VCaP (cell line): ENCODE measurements at regions not wholly inside any gene's neighbourhood (a gene's known extent, or its start where the extent isn't known, plus 50 kb on each side); places are given as distances from the start of the nearest gene placed in this dataset.

Experiments
- H3K27ac ChIP-seq: fragments of 450-650 bp; 2 replicates; pipeline ENCODE4 v1.5.1; 2017
- TF ChIP-seq, protein P1 (sequence below): fragments of 450-650 bp; conservative IDR thresholded peaks from 2 replicates; pipeline ENCODE4 v1.5.1; 2017; ENCODE audit warnings: mild to moderate bottlenecking, moderate library complexity

DNA sequence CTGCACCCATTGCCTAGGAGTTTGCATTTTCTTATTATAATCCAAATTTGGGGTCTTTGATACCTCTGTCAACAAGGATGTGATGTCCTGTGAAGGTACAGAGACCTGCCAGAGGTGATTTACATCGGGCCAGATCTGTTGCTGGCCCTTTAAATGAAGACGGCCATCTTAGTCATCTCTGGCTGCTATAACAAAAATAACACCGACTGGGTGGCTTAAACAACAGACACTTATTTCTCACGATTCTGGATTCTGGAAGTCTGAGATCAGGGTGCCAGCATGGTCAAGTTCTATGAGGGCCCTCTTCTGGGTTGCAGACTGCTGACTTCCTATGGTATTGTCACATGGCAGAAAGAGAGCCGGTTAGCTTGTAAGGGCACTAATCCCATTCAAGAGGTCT is 75.7 kb downstream of the F11 start:
- no peak overlapping the region for H3K27ac ChIP-seq
- TF ChIP-seq, protein P1, sequence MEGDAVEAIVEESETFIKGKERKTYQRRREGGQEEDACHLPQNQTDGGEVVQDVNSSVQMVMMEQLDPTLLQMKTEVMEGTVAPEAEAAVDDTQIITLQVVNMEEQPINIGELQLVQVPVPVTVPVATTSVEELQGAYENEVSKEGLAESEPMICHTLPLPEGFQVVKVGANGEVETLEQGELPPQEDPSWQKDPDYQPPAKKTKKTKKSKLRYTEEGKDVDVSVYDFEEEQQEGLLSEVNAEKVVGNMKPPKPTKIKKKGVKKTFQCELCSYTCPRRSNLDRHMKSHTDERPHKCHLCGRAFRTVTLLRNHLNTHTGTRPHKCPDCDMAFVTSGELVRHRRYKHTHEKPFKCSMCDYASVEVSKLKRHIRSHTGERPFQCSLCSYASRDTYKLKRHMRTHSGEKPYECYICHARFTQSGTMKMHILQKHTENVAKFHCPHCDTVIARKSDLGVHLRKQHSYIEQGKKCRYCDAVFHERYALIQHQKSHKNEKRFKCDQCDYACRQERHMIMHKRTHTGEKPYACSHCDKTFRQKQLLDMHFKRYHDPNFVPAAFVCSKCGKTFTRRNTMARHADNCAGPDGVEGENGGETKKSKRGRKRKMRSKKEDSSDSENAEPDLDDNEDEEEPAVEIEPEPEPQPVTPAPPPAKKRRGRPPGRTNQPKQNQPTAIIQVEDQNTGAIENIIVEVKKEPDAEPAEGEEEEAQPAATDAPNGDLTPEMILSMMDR = no peak
